Activated CD4-positive, alpha-beta memory T cell treated with anti-CD3 and anti-CD28 coated beads for 36 hours (primary cell): ENCODE measurements at regions not wholly inside any gene's neighbourhood (a gene's known extent, or its start where the extent isn't known, plus 50 kb on each side); places are given as distances from the start of the nearest gene placed in this dataset. TPM values are rescaled to one million over a fixed set of nuclear protein-coding genes. Genes with fewer than 3 reads are reported as not detected.
"Not testable (repeated sequence)": the region's sequence is repeated elsewhere in the genome, so short reads cannot be mapped to it uniquely, and the experiment has no call there.

ENCODE experiments used
- CTCF ChIA-PET: fragments of 350-600 bp; sonication (Branson Sonifier 250); formaldehyde crosslinking; loops from one replicate; lab custom pipeline; 2021; ENCODE audit warnings: antibody characterized with exemption, inconsistent platforms; lab: Charles Lee
- POLR2A ChIA-PET: fragments of 350-600 bp; sonication (Branson Sonifier 250); formaldehyde crosslinking; loops from one replicate; lab custom pipeline; 2021; ENCODE audit warnings: antibody characterized with exemption; lab: Charles Lee
- DNase-seq: peaks from one replicate; pipeline ENCODE4 v3.0.0-alpha.2; 2020
- H3K27ac Mint-ChIP-seq: one replicate; pipeline ENCODE4 v1.8.0; 2021; ENCODE audit warnings: mixed read lengths
- H3K27me3 Mint-ChIP-seq: one replicate; pipeline ENCODE4 v1.8.0; 2021; ENCODE audit warnings: mixed read lengths
- H3K36me3 Mint-ChIP-seq: one replicate; pipeline ENCODE4 v1.8.0; 2021; ENCODE audit warnings: mixed read lengths
- H3K4me1 Mint-ChIP-seq: one replicate; pipeline ENCODE4 v1.8.0; 2021; ENCODE audit warnings: low read depth, mixed read lengths
- H3K4me3 Mint-ChIP-seq: one replicate; pipeline ENCODE4 v1.8.0; 2021; ENCODE audit warnings: mild to moderate bottlenecking, mixed read lengths
- H3K9me3 Mint-ChIP-seq: one replicate; pipeline ENCODE4 v1.8.0; 2021; ENCODE audit warnings: mixed read lengths
- intact Hi-C: fragments of 100-400 bp; cut with micrococcal nuclease; formaldehyde crosslinking; loops from one replicate; pipeline ENCODE4 v1.15.1; 2023
- microRNA-seq: library from miRNA; unstranded; fragments of <30 nt; microRNA quantifications from one replicate; pipeline ENCODE4 v1.2.0, GENCODE V29; 2022; ENCODE audit warnings: borderline number of aligned reads, borderline microRNAs expressed, borderline replicate concordance

GRCh38 chr11:90282551-90283071, 59.8 kb upstream of the CHORDC1 start:
- H3K9me3 Mint-ChIP-seq, H3K36me3 Mint-ChIP-seq, H3K27me3 Mint-ChIP-seq, DNase-seq, POLR2A ChIA-PET, CTCF ChIA-PET, intact Hi-C loops, H3K27ac Mint-ChIP-seq, H3K4me1 Mint-ChIP-seq, H3K4me3 Mint-ChIP-seq: not testable (repeated sequence)

- Mint-ChIP-seq H3K4me3 (no peak overlapping the region), H3K27me3 (no peaks in the 10 kb centered on the region), H3K9me3 (peaks cover 2% of the 10 kb centered on the region), H3K27ac (no peak overlapping the region), H3K36me3 (no peaks in the 10 kb centered on the region), H3K4me1 (no peaks in the 10 kb centered on the region)
- ChIA-PET POLR2A (no interaction called here), CTCF (no interaction called here)
- no peak for DNase-seq
- intact Hi-C loops: no loop called here
These were observed 51.5 kb upstream of the CHORDC1 start for GRCh38 chr11:90274362-90274761.

Small RNA genes lying in the stretch of these regions (microRNA-seq; reads per million reads assigned to microRNA genes)
- gene MIR1261 (not detected), gene MIR4490 (not detected)
